Osteocyte (in vitro differentiated cells): ENCODE measurements at regions not wholly inside any gene's neighbourhood (a gene's known extent, or its start where the extent isn't known, plus 50 kb on each side); places are given as distances from the start of the nearest gene placed in this dataset.
"Not testable (repeated sequence)": the region's sequence is repeated elsewhere in the genome, so short reads cannot be mapped to it uniquely, and the experiment has no call there.

ENCODE experiments used
- DNase-seq: peaks from one replicate; pipeline ENCODE4 v3.0.0; 2021; ENCODE audit warnings: mixed read lengths; ENCODE audit not compliant: unreplicated experiment; ENCODE audit errors: extremely low spot score
- H3K27ac Mint-ChIP-seq: one replicate; pipeline ENCODE4 v1.8.0; 2021; ENCODE audit warnings: mild to moderate bottlenecking, mixed read lengths; ENCODE audit not compliant: unreplicated experiment
- H3K27me3 Mint-ChIP-seq: one replicate; pipeline ENCODE4 v1.8.0; 2021; ENCODE audit warnings: mixed read lengths; ENCODE audit not compliant: unreplicated experiment
- H3K36me3 Mint-ChIP-seq: one replicate; pipeline ENCODE4 v1.8.0; 2021; ENCODE audit warnings: mixed read lengths; ENCODE audit not compliant: unreplicated experiment
- H3K4me1 Mint-ChIP-seq: one replicate; pipeline ENCODE4 v1.8.0; 2021; ENCODE audit warnings: mixed read lengths; ENCODE audit not compliant: unreplicated experiment
- H3K4me3 Mint-ChIP-seq: one replicate; pipeline ENCODE4 v1.8.0; 2021; ENCODE audit warnings: mild to moderate bottlenecking, moderate library complexity, mixed read lengths; ENCODE audit not compliant: unreplicated experiment
- H3K9me3 Mint-ChIP-seq: one replicate; pipeline ENCODE4 v1.8.0; 2021; ENCODE audit warnings: mixed read lengths; ENCODE audit not compliant: unreplicated experiment
- TF ChIP-seq, protein P1 (sequence below): fragments of 200-600 bp; sonication (generic); IDR thresholded peaks from 2 replicates; pipeline ENCODE4 v1.5.0; 2021; ENCODE audit warnings: antibody characterized with exemption, mild to moderate bottlenecking, moderate library complexity

DNA sequence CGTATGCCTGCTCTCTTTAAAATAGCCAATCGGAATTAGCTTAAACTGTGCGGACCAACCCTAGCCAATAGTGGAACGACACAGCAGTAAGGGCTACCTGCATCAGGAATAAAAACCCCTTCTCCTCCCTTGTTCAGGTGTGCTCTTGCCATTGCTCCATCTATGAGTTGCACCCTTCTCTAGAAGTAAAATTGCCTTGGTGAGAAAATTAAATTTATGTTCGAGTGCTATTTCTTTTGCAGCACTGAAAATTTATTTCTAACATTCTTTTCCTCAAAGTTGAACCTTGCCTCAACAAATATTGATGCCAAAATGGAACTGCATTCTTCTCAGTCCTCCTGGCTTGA lies 102.5 kb upstream of the SHB start:
- peaks cover 10% of the 10 kb centered on the region for H3K9me3 Mint-ChIP-seq
- H3K36me3 Mint-ChIP-seq: no peaks in the 10 kb centered on the region
- H3K4me3 Mint-ChIP-seq: no peak overlapping the region
- TF ChIP-seq, protein P1, sequence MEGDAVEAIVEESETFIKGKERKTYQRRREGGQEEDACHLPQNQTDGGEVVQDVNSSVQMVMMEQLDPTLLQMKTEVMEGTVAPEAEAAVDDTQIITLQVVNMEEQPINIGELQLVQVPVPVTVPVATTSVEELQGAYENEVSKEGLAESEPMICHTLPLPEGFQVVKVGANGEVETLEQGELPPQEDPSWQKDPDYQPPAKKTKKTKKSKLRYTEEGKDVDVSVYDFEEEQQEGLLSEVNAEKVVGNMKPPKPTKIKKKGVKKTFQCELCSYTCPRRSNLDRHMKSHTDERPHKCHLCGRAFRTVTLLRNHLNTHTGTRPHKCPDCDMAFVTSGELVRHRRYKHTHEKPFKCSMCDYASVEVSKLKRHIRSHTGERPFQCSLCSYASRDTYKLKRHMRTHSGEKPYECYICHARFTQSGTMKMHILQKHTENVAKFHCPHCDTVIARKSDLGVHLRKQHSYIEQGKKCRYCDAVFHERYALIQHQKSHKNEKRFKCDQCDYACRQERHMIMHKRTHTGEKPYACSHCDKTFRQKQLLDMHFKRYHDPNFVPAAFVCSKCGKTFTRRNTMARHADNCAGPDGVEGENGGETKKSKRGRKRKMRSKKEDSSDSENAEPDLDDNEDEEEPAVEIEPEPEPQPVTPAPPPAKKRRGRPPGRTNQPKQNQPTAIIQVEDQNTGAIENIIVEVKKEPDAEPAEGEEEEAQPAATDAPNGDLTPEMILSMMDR: no peak
- H3K27me3 Mint-ChIP-seq: peaks cover 4% of the 10 kb centered on the region
- H3K4me1 Mint-ChIP-seq: peaks cover 3% of the 10 kb centered on the region
- DNase-seq: no peak
- H3K27ac Mint-ChIP-seq: no peak overlapping the region

DNA sequence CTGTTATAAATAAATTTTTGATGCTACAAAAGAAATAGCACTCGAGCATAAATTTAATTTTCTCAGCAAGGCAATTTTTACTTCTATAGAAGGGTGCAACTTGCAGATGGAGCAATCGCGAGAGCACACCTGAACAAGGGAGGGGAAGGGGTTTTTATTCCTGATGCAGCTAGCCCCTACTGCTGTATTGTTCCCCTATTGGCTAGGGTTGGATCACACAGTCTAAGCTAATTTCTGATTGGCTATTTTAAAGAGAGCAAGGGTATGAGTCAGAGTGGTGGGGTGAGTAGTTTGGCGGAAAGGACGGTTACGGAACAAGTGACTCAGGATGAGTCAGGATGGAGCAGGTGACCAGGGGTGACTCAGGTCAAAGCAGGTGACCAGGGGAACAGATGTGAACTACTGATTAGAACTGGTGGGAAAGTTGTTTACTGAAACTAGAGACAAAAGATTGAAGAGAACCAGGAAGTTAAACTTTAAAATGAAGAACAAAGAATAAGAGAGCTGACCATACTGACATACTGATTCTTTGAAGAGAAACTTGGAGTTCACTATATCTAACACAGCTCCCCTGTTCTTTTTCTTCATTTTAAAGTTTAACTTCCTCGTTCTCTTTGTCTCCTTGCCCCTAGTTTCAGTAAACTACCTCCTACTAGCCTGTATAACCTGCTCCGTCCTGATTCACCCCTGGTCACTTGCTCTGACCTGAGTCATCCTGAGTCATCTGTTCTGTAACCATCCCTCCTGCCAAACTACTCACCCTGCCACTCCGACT lies 101.9 kb upstream of the SHB start:
- H3K4me1 Mint-ChIP-seq, DNase-seq, H3K36me3 Mint-ChIP-seq, H3K27me3 Mint-ChIP-seq, H3K4me3 Mint-ChIP-seq, H3K27ac Mint-ChIP-seq: not testable (repeated sequence)
- H3K9me3 Mint-ChIP-seq: peaks cover 10% of the 10 kb centered on the region

DNA sequence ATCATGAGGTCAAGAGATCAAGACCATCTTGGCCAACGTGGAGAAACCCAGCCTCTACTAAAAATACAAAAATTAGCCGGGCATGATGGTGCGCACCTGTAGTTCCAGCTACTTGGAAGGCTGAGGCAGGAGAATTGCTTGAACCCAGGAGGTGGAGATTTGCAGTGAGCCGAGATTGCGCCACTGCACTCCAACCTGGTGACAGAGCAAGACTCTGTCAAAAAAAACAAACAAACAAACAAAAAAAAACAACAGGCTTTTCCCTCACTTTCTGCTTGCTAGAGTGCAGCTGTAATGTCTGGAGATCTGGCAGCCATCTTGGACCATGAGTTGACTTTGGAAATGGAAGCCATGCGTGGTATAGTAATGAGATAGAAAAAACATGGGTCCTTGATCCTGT lies 101.1 kb upstream of the SHB start:
- not testable (repeated sequence) for DNase-seq, H3K27ac Mint-ChIP-seq, H3K27me3 Mint-ChIP-seq, H3K36me3 Mint-ChIP-seq, H3K4me3 Mint-ChIP-seq, H3K4me1 Mint-ChIP-seq
- H3K9me3 Mint-ChIP-seq: peaks cover 10% of the 10 kb centered on the region

GRCh38 chr9:38166501-38166900 lies 97.5 kb upstream of the SHB start:
- DNase-seq: no peak
- peaks cover 10% of the 10 kb centered on the region for H3K9me3 Mint-ChIP-seq
- TF ChIP-seq, protein P1: no peak
- H3K27ac Mint-ChIP-seq: no peak overlapping the region
- no peaks in the 10 kb centered on the region for H3K4me1 Mint-ChIP-seq
- H3K4me3 Mint-ChIP-seq: no peak overlapping the region
- H3K27me3 Mint-ChIP-seq: peaks cover 10% of the 10 kb centered on the region
- H3K36me3 Mint-ChIP-seq: no peaks in the 10 kb centered on the region

- Mint-ChIP-seq H3K27ac (no peak overlapping the region), H3K9me3 (no peaks in the 10 kb centered on the region), H3K4me3 (no peak overlapping the region), H3K4me1 (no peaks in the 10 kb centered on the region), H3K27me3 (peaks cover 10% of the 10 kb centered on the region), H3K36me3 (no peaks in the 10 kb centered on the region)
- DNase-seq: no peak
- TF ChIP-seq, protein P1: no peak
Measured at GRCh38 chr9:38164659-38165221, 95.7 kb upstream of the SHB start.

DNA sequence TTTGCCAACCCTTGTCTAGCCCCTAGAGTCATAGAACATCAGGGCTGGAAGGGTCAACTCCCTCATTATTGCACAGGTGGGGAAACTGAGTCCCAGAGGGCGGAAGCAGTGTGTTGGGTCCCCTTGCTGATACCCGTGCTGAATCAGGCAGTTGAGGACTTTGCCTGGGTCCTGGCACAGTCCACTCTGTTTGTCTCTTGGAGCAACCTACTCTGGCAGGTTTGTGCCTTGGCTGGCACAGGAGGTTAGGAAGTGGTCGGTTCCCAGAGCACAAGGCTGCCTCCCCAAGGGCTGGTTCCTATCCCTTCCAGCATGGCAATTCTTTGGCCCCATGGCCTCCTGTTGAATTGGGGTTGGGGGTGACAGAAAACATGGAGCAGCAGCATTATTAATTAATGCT lies 94.5 kb upstream of the SHB start:
- no peak overlapping the region for H3K4me3 Mint-ChIP-seq
- DNase-seq: no peak
- no peaks in the 10 kb centered on the region for H3K4me1 Mint-ChIP-seq
- H3K9me3 Mint-ChIP-seq: no peaks in the 10 kb centered on the region
- H3K36me3 Mint-ChIP-seq: no peaks in the 10 kb centered on the region
- no peak overlapping the region for H3K27ac Mint-ChIP-seq
- H3K27me3 Mint-ChIP-seq: peaks cover 10% of the 10 kb centered on the region
- TF ChIP-seq, protein P1: no peak
